ENCODE measurements at regions not wholly inside any gene's neighbourhood (a gene's known extent, or its start where the extent isn't known, plus 50 kb on each side); places are given as distances from the start of the nearest gene placed in this dataset.

DNA sequence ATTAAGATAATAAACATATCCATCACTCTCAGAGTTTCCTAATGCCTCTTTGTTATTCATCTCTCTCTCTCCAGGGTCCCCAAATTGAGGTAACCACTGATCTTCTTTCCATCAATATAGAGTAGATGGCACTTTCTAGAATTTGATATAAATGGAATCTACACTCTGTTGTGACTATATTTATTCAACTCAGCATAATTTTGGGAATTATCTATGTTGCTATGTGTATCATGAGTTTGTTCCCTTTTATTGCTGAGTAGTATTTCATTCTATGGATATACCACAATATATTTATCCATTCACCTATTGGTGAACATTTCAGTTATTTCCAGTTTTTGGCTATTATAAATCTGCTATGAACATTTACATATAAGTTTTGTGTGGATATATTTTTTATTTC lies 230.7 kb downstream of the HLX start:
- ChIA-PET CTCF (interaction anchor here (1.4 kb wide), 1 partner anchor 15 kb away, joined by 3 read pairs; no protein-coding TSS in a partner anchor), POLR2A (no interaction called here)

DNA sequence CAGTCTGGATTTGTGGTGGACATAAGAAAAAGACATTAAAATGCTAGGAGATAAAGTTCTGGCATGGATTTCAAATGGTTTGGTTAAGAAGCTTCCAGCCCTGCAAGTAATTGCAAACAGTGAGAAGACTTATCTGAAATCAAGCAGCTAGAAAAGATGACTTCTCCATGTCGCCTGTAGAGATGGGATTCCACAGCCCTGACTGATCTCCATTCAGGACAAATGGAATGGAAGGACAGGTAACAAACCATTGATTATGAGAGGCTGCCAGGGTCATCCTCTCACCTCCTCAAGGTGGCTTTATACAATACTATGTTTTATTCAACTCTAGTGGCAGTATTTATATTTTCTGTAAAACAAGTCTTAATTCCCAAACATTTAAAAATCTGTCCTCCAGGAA lies 237.9 kb downstream of the HLX start:
- POLR2A ChIA-PET: no interaction called here
- TF ChIP-seq, protein P1, sequence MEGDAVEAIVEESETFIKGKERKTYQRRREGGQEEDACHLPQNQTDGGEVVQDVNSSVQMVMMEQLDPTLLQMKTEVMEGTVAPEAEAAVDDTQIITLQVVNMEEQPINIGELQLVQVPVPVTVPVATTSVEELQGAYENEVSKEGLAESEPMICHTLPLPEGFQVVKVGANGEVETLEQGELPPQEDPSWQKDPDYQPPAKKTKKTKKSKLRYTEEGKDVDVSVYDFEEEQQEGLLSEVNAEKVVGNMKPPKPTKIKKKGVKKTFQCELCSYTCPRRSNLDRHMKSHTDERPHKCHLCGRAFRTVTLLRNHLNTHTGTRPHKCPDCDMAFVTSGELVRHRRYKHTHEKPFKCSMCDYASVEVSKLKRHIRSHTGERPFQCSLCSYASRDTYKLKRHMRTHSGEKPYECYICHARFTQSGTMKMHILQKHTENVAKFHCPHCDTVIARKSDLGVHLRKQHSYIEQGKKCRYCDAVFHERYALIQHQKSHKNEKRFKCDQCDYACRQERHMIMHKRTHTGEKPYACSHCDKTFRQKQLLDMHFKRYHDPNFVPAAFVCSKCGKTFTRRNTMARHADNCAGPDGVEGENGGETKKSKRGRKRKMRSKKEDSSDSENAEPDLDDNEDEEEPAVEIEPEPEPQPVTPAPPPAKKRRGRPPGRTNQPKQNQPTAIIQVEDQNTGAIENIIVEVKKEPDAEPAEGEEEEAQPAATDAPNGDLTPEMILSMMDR (IDR thresholded peaks at IDR 0.05; ENCODE audit: insufficient read depth, low read length, missing control alignments): no peak
- no peak overlapping the region for H3K4me3 ChIP-seq (ENCODE audit: low read depth, low read length)
- DNase-seq (ENCODE audit: low read depth, low spot score): no peak
- CTCF ChIA-PET: no interaction called here

More for the DNA sequence above, 230.7 kb downstream of the HLX start:
- TF ChIP-seq, protein P1 (IDR thresholded peaks at IDR 0.05; ENCODE audit: insufficient read depth, low read length, missing control alignments): no peak
- no peak overlapping the region for H3K4me3 ChIP-seq (ENCODE audit: low read depth, low read length)
- no peak for DNase-seq (ENCODE audit: low read depth, low spot score)

DNA sequence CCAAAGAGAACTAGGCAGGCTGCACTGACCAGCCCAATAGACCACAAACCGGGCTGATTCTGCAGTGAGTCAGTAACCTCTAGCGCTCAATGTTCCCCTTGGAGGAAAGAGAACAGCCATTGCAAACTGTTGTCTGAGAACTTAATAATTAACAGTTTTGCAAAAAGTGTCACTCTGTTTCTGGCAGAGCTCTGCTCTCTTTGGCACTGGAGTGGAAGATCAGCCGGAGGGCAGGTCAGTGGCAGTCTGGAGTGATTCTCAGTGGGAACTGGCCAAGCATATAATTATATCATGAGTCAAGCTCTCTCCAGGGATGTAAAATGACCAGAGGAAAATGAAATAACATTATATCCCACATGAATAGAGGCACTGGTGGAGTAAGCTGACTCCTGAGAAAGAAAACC lies 238.3 kb downstream of the HLX start:
- TF ChIP-seq, protein P1 (IDR thresholded peaks at IDR 0.05; ENCODE audit: insufficient read depth, low read length, missing control alignments): no peak
- no peak overlapping the region for H3K4me3 ChIP-seq (ENCODE audit: low read depth, low read length)
- ChIA-PET POLR2A (interaction anchor here (0.6 kb wide), 1 partner anchor 459 kb away, joined by 3 read pairs; no protein-coding TSS in a partner anchor), CTCF (interaction anchor here (1.2 to 1.5 kb wide), 3 partner anchors 27 to 308 kb away, joined by 3 to 4 read pairs (median 3); no protein-coding TSS in a partner anchor)
- DNase-seq (ENCODE audit: low read depth, low spot score): no peak

DNA sequence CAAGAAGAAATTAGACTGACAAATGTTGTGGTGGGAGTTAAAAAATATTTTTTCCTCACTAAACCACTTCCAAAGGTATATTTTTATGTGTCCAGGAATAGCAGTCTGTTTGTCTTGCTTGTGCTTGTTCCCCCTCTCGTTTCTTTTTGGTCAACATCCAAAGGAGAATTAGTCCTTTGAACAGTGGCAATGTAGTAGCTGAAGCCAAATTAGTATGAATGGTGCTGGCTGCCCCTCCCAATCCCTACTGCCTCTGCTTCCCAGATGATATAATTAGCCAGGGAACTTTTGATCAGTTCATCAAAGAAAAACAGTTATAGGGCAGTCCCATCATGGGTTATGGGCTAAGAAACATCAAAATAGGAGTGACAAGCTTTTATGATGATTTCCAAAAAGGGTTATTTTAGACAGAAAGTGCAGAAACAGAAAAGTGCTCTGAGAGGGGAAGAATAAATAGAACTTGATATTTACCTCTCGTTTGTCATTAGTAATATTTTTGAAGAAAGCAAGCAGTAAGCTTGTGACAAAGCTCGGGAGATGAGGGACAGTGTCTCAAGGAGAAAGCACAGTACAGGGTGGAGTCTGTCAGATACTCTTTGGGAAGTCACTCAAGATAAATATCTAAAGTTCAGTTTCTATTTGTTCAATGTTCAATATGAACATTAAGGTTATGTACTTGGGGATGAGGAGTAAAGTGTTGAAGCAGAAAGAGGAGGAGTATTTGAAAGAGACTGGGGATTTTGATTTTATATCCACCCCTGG lies 239.1 kb downstream of the HLX start:
- H3K4me3 ChIP-seq (ENCODE audit: low read depth, low read length): no peak overlapping the region
- no peak for DNase-seq (ENCODE audit: low read depth, low spot score)
- TF ChIP-seq, protein P1 (IDR thresholded peaks at IDR 0.05; ENCODE audit: insufficient read depth, low read length, missing control alignments): no peak
- POLR2A ChIA-PET: interaction anchor here (0.6 to 0.9 kb wide), 2 partner anchors 23 to 458 kb away, joined by 3 read pairs; no protein-coding TSS in a partner anchor
- CTCF ChIA-PET: interaction anchor here (1.2 to 1.5 kb wide), 3 partner anchors 26 to 308 kb away, joined by 3 to 4 read pairs (median 3); no protein-coding TSS in a partner anchor

DNA sequence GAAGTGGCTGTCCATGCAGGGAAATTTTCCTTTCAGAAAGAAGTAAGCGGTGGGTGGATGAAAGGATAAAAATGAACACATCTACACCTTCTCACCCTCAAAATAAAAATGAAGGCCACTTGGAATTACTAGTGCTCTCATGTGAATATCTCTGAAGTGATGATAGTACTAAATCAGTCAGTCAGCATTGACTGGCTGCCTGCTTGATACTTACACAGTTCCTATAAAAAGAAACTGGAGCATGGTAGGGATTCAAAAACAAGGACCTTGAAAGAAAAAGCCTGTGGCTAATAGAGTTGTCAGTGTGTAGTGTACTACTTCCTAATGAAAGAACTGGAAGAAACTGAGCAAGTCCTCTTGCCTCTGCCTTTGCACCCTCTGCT lies 239.7 kb downstream of the HLX start:
- CTCF ChIA-PET: interaction anchor here (1.2 to 1.5 kb wide), 2 partner anchors 26 to 85 kb away, joined by 3 to 4 read pairs; no protein-coding TSS in a partner anchor
- TF ChIP-seq, protein P1 (IDR thresholded peaks at IDR 0.05; ENCODE audit: insufficient read depth, low read length, missing control alignments): no peak
- H3K4me3 ChIP-seq (ENCODE audit: low read depth, low read length): no peak overlapping the region
- POLR2A ChIA-PET: interaction anchor here (0.9 kb wide), 1 partner anchor 22 kb away, joined by 3 read pairs; no protein-coding TSS in a partner anchor
- DNase-seq (ENCODE audit: low read depth, low spot score): no peak

DNA sequence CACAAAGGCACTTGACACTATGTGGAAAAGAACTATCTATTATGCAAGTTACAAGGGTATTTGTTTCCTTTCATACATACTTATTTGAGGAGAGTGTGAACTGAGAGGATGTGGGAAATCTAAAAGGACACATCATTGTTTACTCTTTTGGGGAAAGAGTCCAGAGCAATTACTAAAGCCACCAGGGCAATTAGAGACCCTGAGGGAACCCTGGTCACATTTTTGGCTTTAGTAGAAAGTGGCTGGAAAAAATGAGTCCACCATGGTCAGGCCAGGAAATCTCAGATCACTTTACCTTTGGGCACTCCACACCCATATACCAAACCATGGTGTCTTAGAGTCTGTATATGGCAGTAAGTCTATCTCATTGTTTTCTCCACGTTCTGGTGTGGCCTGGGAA lies 243.3 kb downstream of the HLX start:
- CTCF ChIA-PET: no interaction called here

More for the DNA sequence above, 243.3 kb downstream of the HLX start:
- no peak overlapping the region for H3K4me3 ChIP-seq (ENCODE audit: low read depth, low read length)
- POLR2A ChIA-PET: no interaction called here
- TF ChIP-seq, protein P1 (IDR thresholded peaks at IDR 0.05; ENCODE audit: insufficient read depth, low read length, missing control alignments): no peak
- no peak for DNase-seq (ENCODE audit: low read depth, low spot score)

Data from AG04449 (cell line).